ENCODE measurements at regions not wholly inside any gene's neighbourhood (a gene's known extent, or its start where the extent isn't known, plus 50 kb on each side); places are given as distances from the start of the nearest gene placed in this dataset.
"Not testable (repeated sequence)": the region's sequence is repeated elsewhere in the genome, so short reads cannot be mapped to it uniquely, and the experiment has no call there.

- DNase-seq, result no peak
Measured at GRCh38 chr5:58197875-58198274, 262.0 kb downstream of the PLK2 start.

GRCh38 chr5:58191443-58191842, 268.4 kb downstream of the PLK2 start:
- DNase-seq, result no peak

DNA sequence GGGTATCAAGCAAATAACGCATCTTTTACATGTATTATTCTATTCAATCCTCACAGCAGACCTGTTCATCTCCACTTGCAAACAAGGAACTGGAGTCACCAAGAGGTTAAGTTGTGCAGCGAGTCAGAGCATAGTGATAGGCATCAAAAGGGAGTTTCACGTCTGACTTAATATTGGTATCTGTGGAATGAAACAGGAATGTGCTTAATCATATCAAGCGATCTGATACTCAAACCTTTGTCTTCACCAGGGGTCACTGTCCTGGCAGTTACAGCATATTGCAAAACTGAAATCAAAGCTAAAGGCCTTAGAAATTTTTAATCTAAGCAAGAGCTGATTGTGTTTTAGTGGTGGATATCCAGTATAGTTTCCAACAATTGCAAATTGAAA, 271.6 kb downstream of the PLK2 start:
- no peak for DNase-seq

- DNase-seq, result no peak
Measured at GRCh38 chr5:58187432-58188261, 272.2 kb downstream of the PLK2 start.

DNA sequence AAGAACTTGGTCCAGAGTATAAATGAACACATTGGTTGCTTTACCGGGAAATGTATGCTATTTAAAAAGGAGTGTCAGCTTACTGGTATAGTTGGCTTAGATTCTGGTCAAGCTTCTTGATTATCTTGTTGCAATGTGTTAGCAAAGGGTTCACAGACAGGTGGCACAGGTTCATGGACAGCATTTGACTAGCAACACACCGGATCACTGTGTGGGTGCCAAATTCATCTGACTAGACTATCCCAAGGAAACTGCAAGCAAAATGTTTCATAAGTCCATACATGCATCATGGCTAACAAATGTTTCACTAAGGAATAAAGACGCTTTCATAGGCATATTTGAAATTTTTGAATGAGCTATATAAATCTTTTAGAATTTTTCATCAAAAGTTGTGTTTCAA, 274.1 kb downstream of the PLK2 start:
- DNase-seq, result no peak

DNA sequence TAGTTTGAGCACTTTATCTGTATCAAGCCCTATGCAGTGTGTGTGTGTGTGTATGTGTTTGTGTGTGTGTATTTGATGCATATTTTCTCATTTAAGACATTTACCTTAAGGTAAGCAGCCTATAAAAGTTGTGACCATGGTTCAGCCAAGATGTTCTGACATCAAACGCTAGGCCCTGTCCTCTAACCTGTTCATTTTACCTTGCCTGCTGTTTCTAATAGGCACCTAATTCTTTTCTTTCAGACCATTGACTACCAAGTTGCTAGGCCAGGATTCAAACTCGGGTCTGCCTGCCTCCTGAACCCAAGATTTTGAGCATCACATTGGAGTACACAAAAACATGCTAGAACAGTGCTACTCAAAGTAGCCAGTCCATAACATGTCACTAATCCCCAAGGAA, 274.5 kb downstream of the PLK2 start:
- DNase-seq, result no peak

- DNase-seq, result no peak
Measured at GRCh38 chr5:58184910-58185309, 275.0 kb downstream of the PLK2 start.

- DNase-seq, result no peak
Measured at GRCh38 chr5:58183786-58184085, 276.1 kb downstream of the PLK2 start.

DNA sequence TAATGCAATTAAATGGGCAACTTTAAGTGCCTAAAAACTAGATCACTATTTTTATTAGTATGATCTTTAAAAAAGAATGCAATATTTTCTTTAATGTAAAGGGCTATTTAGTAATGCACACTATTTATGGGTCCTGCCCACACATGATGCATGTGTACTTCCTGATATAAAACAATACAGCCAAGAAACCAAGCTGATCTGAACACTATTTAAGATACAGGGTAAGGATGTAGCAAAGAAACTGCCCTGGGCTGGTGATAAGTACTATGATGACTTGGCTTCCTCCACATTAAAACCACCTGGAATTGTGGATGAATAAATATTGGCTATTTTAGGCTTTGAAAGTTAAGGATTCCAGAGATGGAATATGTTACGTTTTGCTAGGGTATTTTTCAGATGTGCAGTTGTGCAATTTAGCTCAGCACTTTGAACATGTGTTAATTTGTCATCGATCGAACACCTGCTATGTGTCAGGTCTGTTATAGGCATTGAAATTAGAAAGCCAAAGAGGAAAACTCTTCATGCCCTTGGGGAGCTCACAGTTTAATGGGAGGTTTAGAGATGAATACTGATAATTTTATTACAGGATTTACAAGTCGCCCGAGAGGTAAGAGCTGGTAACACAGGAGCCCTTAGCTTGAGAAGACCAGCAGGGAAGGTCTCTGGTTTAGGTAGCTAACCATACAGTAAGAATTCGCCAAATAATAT, 276.7 kb downstream of the PLK2 start:
- DNase-seq, result no peak

GRCh38 chr5:58182287-58182841, 277.5 kb downstream of the PLK2 start:
- no peak for DNase-seq

DNA sequence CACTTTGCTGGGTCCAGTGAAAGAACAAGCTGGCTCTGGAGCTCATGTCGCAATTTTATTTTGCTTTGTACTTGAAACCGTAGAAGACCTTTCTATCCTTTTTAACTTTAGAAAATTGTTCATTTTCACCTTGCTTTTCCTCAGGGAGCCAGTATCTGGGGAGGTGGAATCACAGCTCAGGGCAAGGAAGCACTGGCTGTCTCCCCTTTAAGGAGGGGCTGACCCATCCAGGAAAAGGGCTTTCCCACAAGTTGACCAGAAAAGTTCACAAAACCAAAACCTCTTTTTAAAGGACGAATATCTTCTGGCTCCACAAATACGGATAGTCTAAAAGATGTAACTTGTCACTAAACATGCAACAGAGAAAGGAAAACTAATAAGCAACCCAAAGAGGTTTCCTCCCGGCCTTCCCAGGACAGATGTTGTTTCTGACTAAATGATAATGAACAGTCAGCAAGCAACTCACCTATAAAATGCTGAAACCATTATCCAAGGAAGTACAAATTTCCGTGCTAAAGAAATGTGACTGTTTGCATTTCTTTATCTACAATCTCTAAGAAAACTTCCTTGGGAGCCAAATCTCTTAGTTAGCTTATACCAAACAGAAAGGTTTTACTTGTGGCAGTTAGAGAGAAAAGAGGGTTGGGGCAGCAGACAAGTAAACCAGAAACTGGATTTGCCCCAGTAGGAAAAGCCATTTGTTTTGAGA, 278.2 kb downstream of the PLK2 start:
- no peak for DNase-seq

DNA sequence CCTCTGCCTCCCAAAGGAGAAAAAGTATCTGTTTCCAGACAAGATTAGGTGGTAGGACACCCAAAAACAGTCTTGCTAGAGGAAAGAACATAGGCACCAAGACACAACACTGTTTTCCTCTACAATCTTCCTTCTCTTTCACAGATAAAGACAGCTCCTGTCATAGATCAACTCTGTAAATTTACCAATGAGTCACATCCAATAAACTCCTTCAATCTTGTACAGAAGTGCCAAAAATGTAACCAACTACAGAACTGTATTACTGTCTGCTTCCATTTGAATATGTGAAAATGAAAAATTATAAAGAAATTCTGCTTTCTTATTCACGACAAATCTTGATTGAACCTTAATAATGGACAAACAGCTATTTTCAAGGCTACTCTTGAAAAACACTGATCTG, 286.9 kb downstream of the PLK2 start:
- DNase-seq, result no peak

- DNase-seq, result no peak
Measured at GRCh38 chr5:58165152-58165551, 294.7 kb downstream of the PLK2 start.

DNA sequence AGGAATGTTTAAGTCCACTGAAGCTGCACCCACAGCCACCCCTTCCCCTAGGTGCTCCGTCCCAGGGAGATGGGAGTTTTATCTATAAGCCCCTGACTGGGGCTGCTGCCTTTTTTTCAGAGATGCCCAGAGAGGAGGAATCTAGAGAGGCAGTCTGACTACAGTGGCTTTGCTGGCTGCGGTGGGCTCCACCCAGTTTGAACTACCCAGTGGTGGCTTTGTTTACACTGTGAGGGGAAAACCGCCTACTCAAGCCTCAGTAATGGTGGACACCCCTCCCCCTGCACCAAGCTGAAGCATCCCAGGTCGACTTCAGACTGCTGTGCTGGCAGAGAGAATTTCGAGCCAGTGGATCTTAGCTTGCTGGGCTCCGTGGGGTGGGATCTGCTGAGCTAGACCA, 298.0 kb downstream of the PLK2 start:
- DNase-seq, result not testable (repeated sequence)

- DNase-seq, result no peak
Measured at GRCh38 chr5:58156973-58157701, 302.7 kb downstream of the PLK2 start.

DNA sequence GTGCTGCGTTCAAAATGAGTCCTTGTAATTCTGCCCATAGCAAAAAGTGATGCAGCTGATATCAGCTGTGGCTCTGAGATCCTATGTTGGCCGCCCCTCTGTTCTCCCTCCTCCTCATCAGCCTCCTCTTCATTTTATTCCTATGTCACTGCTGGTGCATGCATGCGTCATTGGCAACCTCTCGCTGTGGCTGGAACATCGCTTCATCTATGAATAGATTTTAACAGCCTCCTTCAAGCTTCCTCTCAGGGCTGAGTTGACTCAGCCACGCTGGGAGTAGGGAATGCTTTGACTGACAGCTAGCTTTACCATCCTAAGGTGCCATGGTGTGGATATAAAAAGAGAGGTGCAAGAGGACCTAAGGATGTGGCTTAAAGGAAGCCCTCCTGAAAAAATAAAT, 303.5 kb downstream of the PLK2 start:
- no peak for DNase-seq

DNA sequence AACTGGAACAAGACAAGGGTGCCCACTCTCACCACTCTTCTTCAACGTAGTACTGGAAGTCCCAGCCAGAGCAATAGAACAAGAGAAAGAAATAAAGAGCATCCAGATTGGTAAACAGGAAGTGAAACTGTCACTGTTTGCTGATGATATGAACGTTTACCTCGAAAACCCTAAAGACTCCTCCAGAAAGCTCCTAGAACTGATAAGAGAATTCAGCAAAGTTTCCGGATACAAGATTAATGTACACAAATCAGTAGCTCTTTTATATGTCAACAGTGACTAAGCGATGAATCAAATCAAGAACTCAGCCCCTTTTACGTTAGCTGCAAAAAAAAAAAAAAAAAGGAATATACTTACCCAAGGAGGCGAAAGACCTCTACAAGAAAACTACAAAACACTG, 306.6 kb downstream of the PLK2 start:
- DNase-seq, result no peak

DNA sequence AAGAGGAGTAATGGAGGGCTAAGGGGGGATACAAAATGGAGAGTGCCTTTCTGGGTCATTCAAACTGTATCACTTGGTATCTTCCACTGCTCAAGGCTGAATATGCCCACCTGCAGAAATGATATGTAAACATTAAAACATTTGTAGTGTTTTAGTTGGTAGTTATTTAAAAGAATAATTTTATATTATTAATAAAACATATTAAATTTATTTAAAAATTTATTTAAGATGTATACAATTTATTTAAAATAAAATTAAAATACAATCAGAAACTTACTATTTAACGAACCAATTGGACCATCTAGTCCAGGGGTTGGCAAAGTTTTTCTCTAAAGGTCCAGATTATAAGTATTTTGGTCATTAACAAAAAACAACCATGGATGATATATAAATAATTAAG, 308.5 kb downstream of the PLK2 start:
- no peak for DNase-seq

GRCh38 chr5:58150926-58151325, 309.0 kb downstream of the PLK2 start:
- DNase-seq, result no peak

DNA sequence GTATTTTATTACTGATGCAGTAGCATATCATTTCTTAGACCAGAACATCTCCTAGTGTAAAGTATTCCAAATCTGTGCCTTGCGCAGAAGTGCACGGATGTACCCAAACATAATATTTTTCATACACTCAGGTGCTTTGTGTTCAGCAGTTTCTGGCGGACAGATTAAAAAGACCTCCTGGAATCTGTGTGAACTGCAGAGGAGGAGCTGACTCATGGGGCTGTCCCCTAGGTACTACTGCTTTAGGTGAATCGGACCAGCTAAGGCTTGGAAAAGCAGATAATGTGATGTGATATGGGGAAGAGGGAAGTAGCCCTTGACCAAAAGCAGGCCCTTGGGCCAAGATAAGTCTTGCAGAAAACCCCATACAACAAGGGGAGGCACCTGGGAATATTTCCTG, 310.1 kb downstream of the PLK2 start:
- no peak for DNase-seq

GRCh38 chr5:58149345-58149744, 310.5 kb downstream of the PLK2 start:
- no peak for DNase-seq

- no peak for DNase-seq
Measured at GRCh38 chr5:58148254-58148775, 311.6 kb downstream of the PLK2 start.

DNA sequence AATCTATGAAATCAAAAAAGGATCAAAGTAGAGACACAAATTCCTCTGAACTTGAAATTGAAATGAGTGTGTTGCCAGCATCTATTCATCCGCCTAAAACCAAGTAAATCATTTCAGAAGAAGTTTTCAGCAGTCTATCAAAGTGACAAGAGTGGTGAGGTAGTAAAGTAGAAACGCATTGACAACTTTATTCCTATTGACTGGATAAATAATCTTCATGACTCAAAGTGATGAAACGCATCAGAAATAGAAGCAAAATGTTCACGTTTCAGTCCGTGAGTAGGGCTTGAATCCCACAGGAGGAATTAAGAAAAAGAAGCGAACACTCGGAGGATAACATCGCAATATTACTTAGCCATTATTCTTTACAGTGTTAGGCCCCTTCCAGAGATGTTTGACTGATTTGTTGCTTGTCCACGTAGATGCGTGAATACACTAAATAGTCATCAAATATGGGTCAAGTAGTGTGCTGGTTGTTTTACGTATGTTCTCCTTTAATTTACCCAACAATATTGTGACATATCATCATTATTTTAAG, 314.4 kb downstream of the PLK2 start:
- no peak for DNase-seq
